Aorta (tissue), 5 donors: ENCODE measurements at regions not wholly inside any gene's neighbourhood (a gene's known extent, or its start where the extent isn't known, plus 50 kb on each side); places are given as distances from the start of the nearest gene placed in this dataset.

Experiments
- ATAC-seq: fragments of 200-7000 bp; cut with Tn5 transposase; one replicate; pipeline ENCODE4 v1.9.1; 2022; ENCODE audit warnings: moderate library complexity; ENCODE audit not compliant: low FRiP score
- DNase-seq, 2 donors: peaks; one replicate each; pipeline ENCODE4 v3.0.0-alpha.2; 2020
- H3K27ac ChIP-seq, 2 donors: one replicate each; pipeline ENCODE4 v1.5.1; 2013; ENCODE audit warnings: low read length in 2 of 2, mild to moderate bottlenecking in 2 of 2, moderate library complexity in 2 of 2, control low read depth in 1 of 2, inconsistent platforms in 1 of 2, low read depth in 1 of 2
- H3K27me3 ChIP-seq, 2 donors: one replicate each; pipeline ENCODE4 v1.6.1; 2013; ENCODE audit warnings: control low read depth in 1 of 2, low read length in 1 of 2, mild to moderate bottlenecking in 1 of 2, moderate library complexity in 1 of 2; ENCODE audit not compliant: insufficient read depth in 2 of 2, control insufficient read depth in 1 of 2
- H3K36me3 ChIP-seq, 2 donors: one replicate each; pipeline ENCODE4 v1.6.1; 2013; ENCODE audit warnings: control low read depth in 1 of 2, low read length in 1 of 2, mild to moderate bottlenecking in 1 of 2; ENCODE audit not compliant: insufficient read depth in 2 of 2, control insufficient read depth in 1 of 2
- H3K4me1 ChIP-seq, 2 donors: one replicate each; pipeline ENCODE4 v1.6.1; 2013; ENCODE audit warnings: low read length in 2 of 2, control low read depth in 1 of 2, mild to moderate bottlenecking in 1 of 2, moderate library complexity in 1 of 2; ENCODE audit not compliant: insufficient read depth in 2 of 2, control insufficient read depth in 1 of 2
- H3K4me3 ChIP-seq, 2 donors: one replicate each; pipeline ENCODE4 v1.5.1; 2013; ENCODE audit warnings: low read length in 2 of 2, control low read depth in 1 of 2, mild to moderate bottlenecking in 1 of 2
- H3K9me3 ChIP-seq: one replicate; pipeline ENCODE4 v1.6.1; 2013; ENCODE audit warnings: mild to moderate bottlenecking, low read length; ENCODE audit not compliant: control insufficient read depth
- WGBS, 2 donors: extraction: QIAGEN DNeasy Blood & Tissue Kit; methylation state at CpG; one replicate each; pipeline ENCODE4 v1.1.7; 2013; 5-methylcytosine and 5-hydroxymethylcytosine counted together
- intact Hi-C, 2 donors: fragments of 100-400 bp; cut with DNase I; formaldehyde crosslinking; loops; one replicate each; pipeline versions ENCODE4 v1.14.2 to v1.15.0; 2022
- donor health status: healthy with polysubstance abuse.
- donor health status: Bipolar disorder and iron deficiency.
- donor health status: DM: no; HTN: no; CAD: no.
- donor health status: DM: no; HTN: no; CAD: no.
- donor health status: DM: yes; HTN: yes; CAD: no.

GRCh38 chr7:41459183-41459582 lies 243.7 kb downstream of the INHBA start:
- H3K4me1 ChIP-seq: no peaks in the 10 kb centered on the region
- no peak overlapping the region for H3K27ac ChIP-seq
- intact Hi-C loops: no loop called here
- H3K9me3 ChIP-seq: no peaks in the 10 kb centered on the region
- no peaks in the 10 kb centered on the region for H3K27me3 ChIP-seq
- H3K4me3 ChIP-seq: no peak overlapping the region
- ATAC-seq (no peak), DNase-seq (peak in 1 of 2 donors; percentile 50)
- no peaks in the 10 kb centered on the region for H3K36me3 ChIP-seq
- 90 to 92% methylated on average over 5 of the region's 5 CpGs for WGBS, 2 donors

- no peak for DNase-seq
- intact Hi-C loops: no loop called here
- Histone ChIP-seq H3K4me3 (no peak overlapping the region), H3K27ac (no peak overlapping the region), H3K36me3 (no peaks in the 10 kb centered on the region), H3K9me3 (no peaks in the 10 kb centered on the region), H3K27me3 (no peaks in the 10 kb centered on the region), H3K4me1 (no peaks in the 10 kb centered on the region)
- ATAC-seq: no peak
Observed at GRCh38 chr7:41457832-41458437, 245.0 kb downstream of the INHBA start.

GRCh38 chr7:41451826-41452225 lies 251.1 kb downstream of the INHBA start:
- peaks cover 0 to 13% of the 10 kb centered on the region in 2 donors for H3K4me1 ChIP-seq
- H3K4me3 ChIP-seq: no peak overlapping the region
- intact Hi-C loops: no loop called here
- 98 to 100% methylated on average over 1 of the region's 1 CpG for WGBS, 2 donors
- no peaks in the 10 kb centered on the region for H3K27me3 ChIP-seq
- ATAC-seq (no peak), DNase-seq (no peak)
- H3K27ac ChIP-seq: no peak overlapping the region
- no peaks in the 10 kb centered on the region for H3K9me3 ChIP-seq
- H3K36me3 ChIP-seq: no peaks in the 10 kb centered on the region

- Histone ChIP-seq H3K36me3 (no peaks in the 10 kb centered on the region), H3K4me1 (peaks cover 0 to 13% of the 10 kb centered on the region in 2 donors), H3K27ac (no peak overlapping the region), H3K4me3 (no peak overlapping the region), H3K27me3 (no peaks in the 10 kb centered on the region), H3K9me3 (no peaks in the 10 kb centered on the region)
- intact Hi-C loops: no loop called here
- 20 to 22% methylated on average over 5 of the region's 5 CpGs for WGBS, 2 donors
- DNase-seq: no peak
- no peak for ATAC-seq
Observed at GRCh38 chr7:41449694-41450093, 253.2 kb downstream of the INHBA start.

- DNase-seq: no peak
- 9 to 11% methylated on average over 3 of the region's 3 CpGs for WGBS, 2 donors
- no peak for ATAC-seq
- intact Hi-C loops: no loop called here
- Histone ChIP-seq H3K36me3 (no peaks in the 10 kb centered on the region), H3K4me3 (no peak overlapping the region), H3K4me1 (peaks cover 0 to 13% of the 10 kb centered on the region in 2 donors), H3K9me3 (no peaks in the 10 kb centered on the region), H3K27ac (no peak overlapping the region), H3K27me3 (no peaks in the 10 kb centered on the region)
Observed at GRCh38 chr7:41449286-41449685, 253.6 kb downstream of the INHBA start.

- peaks cover 0 to 13% of the 10 kb centered on the region in 2 donors for H3K4me1 ChIP-seq
- intact Hi-C loops: no loop called here
- H3K27ac ChIP-seq: no peak overlapping the region
- ATAC-seq (peak; percentile 58), DNase-seq (no peak)
- H3K4me3 ChIP-seq: no peak overlapping the region
- H3K9me3 ChIP-seq: no peaks in the 10 kb centered on the region
- no peaks in the 10 kb centered on the region for H3K27me3 ChIP-seq
- no peaks in the 10 kb centered on the region for H3K36me3 ChIP-seq
Observed at GRCh38 chr7:41448104-41448503, 254.8 kb downstream of the INHBA start.

GRCh38 chr7:41447450-41448042 lies 255.3 kb downstream of the INHBA start:
- Histone ChIP-seq H3K27me3 (no peaks in the 10 kb centered on the region), H3K36me3 (no peaks in the 10 kb centered on the region), H3K27ac (peak overlapping the region; percentile 89 to 92), H3K4me1 (peaks cover 0 to 13% of the 10 kb centered on the region in 2 donors), H3K4me3 (no peak overlapping the region), H3K9me3 (no peaks in the 10 kb centered on the region)
- ATAC-seq: peak; percentile 19
- WGBS, 2 donors: 25 to 32% methylated on average over 9 of the region's 9 CpGs
- intact Hi-C loops: no loop called here
- DNase-seq: no peak

GRCh38 chr7:41446606-41447449 lies 256.1 kb downstream of the INHBA start:
- H3K4me1 ChIP-seq: peaks cover 0 to 13% of the 10 kb centered on the region in 2 donors
- H3K9me3 ChIP-seq: no peaks in the 10 kb centered on the region
- H3K4me3 ChIP-seq: no peak overlapping the region
- H3K36me3 ChIP-seq: no peaks in the 10 kb centered on the region
- peak overlapping the region; percentile 89 to 92 for H3K27ac ChIP-seq
- ATAC-seq (no peak), DNase-seq (no peak)
- H3K27me3 ChIP-seq: no peaks in the 10 kb centered on the region
- 40 to 41% methylated on average over 7 of the region's 7 CpGs for WGBS, 2 donors
- intact Hi-C loops: no loop called here

GRCh38 chr7:41445946-41446345 lies 256.9 kb downstream of the INHBA start:
- 82 to 85% methylated on average over 3 of the region's 3 CpGs for WGBS, 2 donors
- Histone ChIP-seq H3K36me3 (no peaks in the 10 kb centered on the region), H3K9me3 (no peaks in the 10 kb centered on the region), H3K27ac (no peak overlapping the region), H3K4me1 (peaks cover 0 to 13% of the 10 kb centered on the region in 2 donors), H3K27me3 (no peaks in the 10 kb centered on the region), H3K4me3 (no peak overlapping the region)
- intact Hi-C loops: no loop called here
- DNase-seq (no peak), ATAC-seq (no peak)
